K562 (cell line): ENCODE measurements at regions not wholly inside any gene's neighbourhood (a gene's known extent, or its start where the extent isn't known, plus 50 kb on each side); places are given as distances from the start of the nearest gene placed in this dataset.

Experiments used
- ATAC-seq: fragments of 200-7000 bp; cut with Tn5 transposase; 3 replicates; pipeline ENCODE4 v1.9.1; 2020; ENCODE audit warnings: moderate library complexity
- BruUV-seq: library from RNA; stranded (reverse); fragments of 400-500 nt; replicated peaks from 2 replicates; lab custom pipeline; 2021; lab: Mats Ljungman, UMichigan
- CTCF ChIA-PET: fragments of 300-600 bp; formaldehyde crosslinking; extraction: SDS; loops from one replicate; lab custom pipeline; 2021; ENCODE audit warnings: low intra/inter-chr PET ratio; lab: Yijun Ruan, JAX
- POLR2A ChIA-PET: fragments of 300-600, 350-650 bp; sonication (Branson Sonifier 250); formaldehyde crosslinking; extraction: SDS; loops from one replicate; lab custom pipeline; 2021; ENCODE audit warnings: antibody characterized with exemption, inconsistent platforms; lab: Yijun Ruan, JAX
- DNase-seq, 4 experiments: peaks; one replicate each; pipeline versions ENCODE4 v3.0.0 to v3.0.0-alpha.2; 2011 to 2018; ENCODE audit warnings: low spot score in 3 of 4, mixed read lengths in 3 of 4; ENCODE audit errors: extremely low read depth in 1 of 4
- FAIRE-seq: peaks from 2 replicates; lab custom pipeline; 2011; peaks lifted over from hg19 to GRCh38; lab: Jason Lieb, UNC
- H2AFZ ChIP-seq: 2 replicates; pipeline ENCODE4 v1.6.0; 2011; ENCODE audit warnings: low read depth, low read length, control low read depth, inconsistent platforms
- H3K27ac ChIP-seq: fragments of 200-600 bp; 3 replicates; pipeline ENCODE4 v1.8.0; 2011; ENCODE audit warnings: low read depth, mild to moderate bottlenecking, control low read depth, inconsistent platforms, low read length, moderate library complexity, mixed read lengths; ENCODE audit errors: extremely low read depth
- H3K27me3 ChIP-seq, 2 experiments: fragments of 300-600 bp in 1 of 2; 2 replicates in 1 of 2; 3 replicates in 1 of 2; pipeline versions ENCODE4 v1.6.0 to v1.8.0; 2011; ENCODE audit warnings: inconsistent platforms in 2 of 2, low read length in 2 of 2, mild to moderate bottlenecking in 1 of 2, mixed read lengths in 1 of 2, moderate library complexity in 1 of 2; ENCODE audit not compliant: control insufficient read depth in 2 of 2, insufficient read depth in 2 of 2
- H3K36me3 ChIP-seq: fragments of 300-600 bp; 3 replicates; pipeline ENCODE4 v1.8.0; 2011; ENCODE audit warnings: mild to moderate bottlenecking, low read length, inconsistent platforms; ENCODE audit not compliant: control insufficient read depth, insufficient read depth
- H3K4me1 ChIP-seq, 2 experiments: fragments of 200-600 bp in 1 of 2; replicated peaks in 1 of 2; 2 replicates in 1 of 2; 3 replicates in 1 of 2; pipeline versions ENCODE4 v1.5.1 to v1.8.0; 2011; ENCODE audit warnings: inconsistent platforms in 2 of 2, low read length in 2 of 2, mild to moderate bottlenecking in 1 of 2, mixed read lengths in 1 of 2, moderate library complexity in 1 of 2; ENCODE audit not compliant: control insufficient read depth in 2 of 2, insufficient read depth in 2 of 2
- H3K4me2 ChIP-seq: 2 replicates; pipeline ENCODE4 v1.6.1; 2011; ENCODE audit warnings: low read length, control low read depth, inconsistent platforms, mixed read lengths; ENCODE audit not compliant: insufficient read depth
- H3K4me3 ChIP-seq: fragments of 200-600 bp; sonication (generic), shearing (Covaris generic); 2 replicates; pipeline ENCODE4 v1.5.1; 2016; ENCODE audit warnings: control low read depth, inconsistent platforms
- H3K79me2 ChIP-seq: fragments of 200-600 bp; 3 replicates; pipeline ENCODE4 v1.8.0; 2011; ENCODE audit warnings: low read length, inconsistent platforms; ENCODE audit not compliant: control insufficient read depth, insufficient read depth
- H3K9ac ChIP-seq, 2 experiments: 2 replicates each; pipeline versions ENCODE4 v1.6.0 to v1.6.1; 2011; ENCODE audit warnings: low read depth in 2 of 2, low read length in 2 of 2, control low read depth in 1 of 2, inconsistent platforms in 1 of 2, mild to moderate bottlenecking in 1 of 2, mixed read lengths in 1 of 2; ENCODE audit not compliant: insufficient read depth in 1 of 2
- H3K9me1 ChIP-seq: one replicate; pipeline ENCODE4 v1.6.0; 2011; ENCODE audit warnings: inconsistent platforms, mild to moderate bottlenecking, low read length, moderate library complexity; ENCODE audit not compliant: control insufficient read depth, insufficient read depth
- H3K9me3 ChIP-seq: replicated peaks from 2 replicates; pipeline ENCODE4 v1.5.1; 2011; ENCODE audit warnings: low read depth, low read length, inconsistent platforms; ENCODE audit not compliant: control insufficient read depth, insufficient read depth
- H4K20me1 ChIP-seq: replicated peaks from 2 replicates; pipeline ENCODE4 v1.6.1; 2011; ENCODE audit warnings: low read length, inconsistent platforms, mixed read lengths; ENCODE audit not compliant: control insufficient read depth, insufficient read depth
- C11orf30 ChIP-seq: fragments of 450-650 bp; IDR thresholded peaks from 2 replicates; pipeline ENCODE4 v1.6.1; 2016; ENCODE audit warnings: low read depth, mild to moderate bottlenecking
- EGR1 ChIP-seq: fragments of 450-650 bp; conservative IDR thresholded peaks from 2 replicates; pipeline ENCODE4 v1.6.1; 2017; ENCODE audit warnings: mild to moderate bottlenecking
- ETS1 ChIP-seq: conservative IDR thresholded peaks from 2 replicates; pipeline ENCODE4 v1.6.1; 2011; ENCODE audit warnings: low read depth, mild to moderate bottlenecking, low read length; ENCODE audit not compliant: control insufficient read depth
- GABPB1 ChIP-seq: sonication (generic); formaldehyde crosslinking; IDR thresholded peaks from 2 replicates; pipeline ENCODE4 v1.8.0; 2022; ENCODE audit warnings: mild to moderate bottlenecking, missing genetic modification reagents
- HNRNPH1 ChIP-seq: fragments of 200-400 bp; formaldehyde crosslinking; optimal IDR thresholded peaks from 2 replicates; pipeline ENCODE3; 2017; ENCODE audit warnings: low read depth, mild to moderate bottlenecking, low read length, moderate library complexity
- NR4A1 ChIP-seq, 2 experiments: fragments of 250-450 bp in 1 of 2; fragments of 450-650 bp in 1 of 2; sonication (Bioruptor Pico) in 1 of 2; IDR thresholded peaks; 2 replicates each; pipeline versions ENCODE4 v1.4.0 to v1.6.1; 2016 to 2020; ENCODE audit warnings: mild to moderate bottlenecking in 2 of 2, missing compliant biosample characterization in 1 of 2, missing genetic modification characterization in 1 of 2, moderate library complexity in 1 of 2
- POLR2G ChIP-seq: fragments of 200-400 bp; formaldehyde crosslinking; IDR thresholded peaks from 2 replicates; pipeline ENCODE4 v1.6.1; 2017; ENCODE audit warnings: low read depth, mild to moderate bottlenecking, antibody characterized with exemption, low read length, moderate library complexity
- PYGO2 ChIP-seq: fragments of 450-650 bp; IDR thresholded peaks from 2 replicates; pipeline ENCODE4 v1.6.1; 2016; ENCODE audit warnings: mild to moderate bottlenecking, missing genetic modification characterization, moderate library complexity, missing compliant biosample characterization
- RERE ChIP-seq: sonication (generic); formaldehyde crosslinking; IDR thresholded peaks from 2 replicates; pipeline ENCODE4 v1.8.0; 2023; ENCODE audit warnings: missing genetic modification reagents, mild to moderate bottlenecking, borderline replicate concordance
- RHOXF2B ChIP-seq: fragments of 250-450 bp; sonication (Bioruptor Pico); conservative IDR thresholded peaks from 2 replicates; pipeline ENCODE4 v1.5.1; 2021
- SAFB ChIP-seq: fragments of 200-400 bp; formaldehyde crosslinking; IDR thresholded peaks from 2 replicates; pipeline ENCODE4 v1.6.1; 2017; ENCODE audit warnings: low read depth, low read length, borderline replicate concordance
- SLC30A9 ChIP-seq: fragments of 250-450 bp; sonication (Bioruptor Pico); IDR thresholded peaks from 2 replicates; pipeline ENCODE4 v1.8.0; 2022; ENCODE audit warnings: mild to moderate bottlenecking, moderate library complexity
- SMAD1 ChIP-seq: fragments of 150-350 bp; IDR thresholded peaks from 2 replicates; pipeline ENCODE4 v1.6.1; 2014; ENCODE audit warnings: low read length, low read depth; ENCODE audit not compliant: partially characterized antibody
- ZBTB9 ChIP-seq: fragments of 450-650 bp; formaldehyde crosslinking; IDR thresholded peaks from 2 replicates; pipeline ENCODE4 v1.4.0; 2020; ENCODE audit warnings: mild to moderate bottlenecking, moderate library complexity
- ZNF263 ChIP-seq: sonication (generic); formaldehyde crosslinking; IDR thresholded peaks from 2 replicates; pipeline ENCODE4 v1.8.0; 2022; ENCODE audit warnings: mild to moderate bottlenecking, missing genetic modification reagents, borderline replicate concordance
- WGBS: fragments of 100-300 bp; shearing (Covaris generic); methylation state at CpG from one replicate; pipeline ENCODE4 v1.1.6; 2016; ENCODE audit warnings: low coverage, mixed read lengths; ENCODE audit not compliant: insufficient coverage; ENCODE audit errors: missing lambda C conversion rate; 5-methylcytosine and 5-hydroxymethylcytosine counted together
- in situ Hi-C: fragments of 300-500 bp; cut with MboI; formaldehyde crosslinking; loops from 4 replicates; pipeline ENCODE4 v1.15.0; 2018; ENCODE audit warnings: inconsistent platforms, mixed read lengths
- intact Hi-C: fragments of 100-400 bp; cut with micrococcal nuclease; formaldehyde crosslinking; loops from 2 replicates; pipeline ENCODE4 v1.14.2; 2022

GRCh38 chr11:44507896-44508445 is 57.5 kb upstream of the CD82 start:
- DNase-seq (no peak), ATAC-seq (no peak), FAIRE-seq (no peak)
- Histone ChIP-seq H3K9me1 (no peaks in the 10 kb centered on the region), H3K27me3 (no peaks in the 10 kb centered on the region), H3K4me1 (peaks cover 7 to 17% of the 10 kb centered on the region in 2 experiments; a peak in 4 of 5 replicates), H3K79me2 (no peaks in the 10 kb centered on the region), H3K27ac (no peak overlapping the region), H3K4me3 (no peak overlapping the region), H3K36me3 (no peaks in the 10 kb centered on the region), H2AFZ (no peak overlapping the region), H3K9me3 (no peaks in the 10 kb centered on the region), H3K9ac (no peak overlapping the region), H4K20me1 (no peaks in the 10 kb centered on the region), H3K4me2 (no peak overlapping the region)
- TF ChIP-seq ZBTB9 (CRISPR knock-in tag) (no peak), NR4A1 (CRISPR knock-in tag; IDR thresholded peaks at IDR 0.05) (no peak), NR4A1 (tag; IDR thresholded peaks at IDR 0.05) (no peak), SLC30A9 (CRISPR knock-in tag) (no peak), SMAD1 (no peak), GABPB1 (CRISPR knock-in tag) (no peak), RERE (no peak), RHOXF2B (no peak), SAFB (no peak), HNRNPH1 (no peak), ETS1 (no peak), C11orf30 (no peak), ZNF263 (CRISPR knock-in tag) (no peak), EGR1 (no peak), PYGO2 (tag) (no peak), POLR2G (no peak)
- 15% methylated on average over 3 of the region's 3 CpGs for WGBS
- ChIA-PET POLR2A (no interaction called here), CTCF (no interaction called here)
- in situ Hi-C loops (no loop called here), intact Hi-C loops (no loop called here)
- BruUV-seq: no TSS peak
